NCI-H1105 (cell line): ENCODE measurements at regions not wholly inside any gene's neighbourhood (a gene's known extent, or its start where the extent isn't known, plus 50 kb on each side); places are given as distances from the start of the nearest gene placed in this dataset.
"Not testable (repeated sequence)": the region's sequence is repeated elsewhere in the genome, so short reads cannot be mapped to it uniquely, and the experiment has no call there.

ENCODE experiments used
- DNase-seq: peaks from one replicate; lab custom pipeline; 2025; lab: John Stamatoyannopoulos, UW

GRCh38 chr20:29883514-29884219 lies 1373.8 kb upstream of the DEFB115 start:
- DNase-seq = not testable (repeated sequence)

- not testable (repeated sequence) for DNase-seq
Observed at GRCh38 chr20:29884322-29884721, 1373.1 kb upstream of the DEFB115 start.

GRCh38 chr20:29885282-29886185 lies 1371.9 kb upstream of the DEFB115 start:
- not testable (repeated sequence) for DNase-seq

- not testable (repeated sequence) for DNase-seq
Observed at GRCh38 chr20:29891555-29891954, 1365.9 kb upstream of the DEFB115 start.
